OCI-LY1 (cell line): ENCODE measurements at regions not wholly inside any gene's neighbourhood (a gene's known extent, or its start where the extent isn't known, plus 50 kb on each side); places are given as distances from the start of the nearest gene placed in this dataset.

Experiments used
- H2AFZ ChIP-seq: fragments of 200-600 bp; sonication (generic), shearing (Covaris generic); 2 replicates; pipeline ENCODE4 v1.6.0; 2014; ENCODE audit warnings: antibody characterized with exemption, mild to moderate bottlenecking, low read length
- H3F3A ChIP-seq: fragments of 200-600 bp; sonication (generic), shearing (Covaris generic); 2 replicates; pipeline ENCODE4 v1.6.0; 2014; ENCODE audit warnings: mild to moderate bottlenecking, antibody characterized with exemption, low read length, moderate library complexity; ENCODE audit not compliant: insufficient read depth
- H3K27ac ChIP-seq: fragments of 200-600 bp; sonication (generic); 2 replicates; pipeline ENCODE4 v1.5.1; 2014; ENCODE audit warnings: low read length, mixed run types, mild to moderate bottlenecking, low read depth; ENCODE audit not compliant: poor library complexity, severe bottlenecking
- H3K27me3 ChIP-seq: fragments of 200-600 bp; sonication (generic); 2 replicates; pipeline ENCODE4 v1.6.0; 2014; ENCODE audit warnings: antibody characterized with exemption, mild to moderate bottlenecking, low read length, moderate library complexity; ENCODE audit not compliant: insufficient read depth
- H3K36me3 ChIP-seq: fragments of 200-600 bp; sonication (generic); 2 replicates; pipeline ENCODE4 v1.6.1; 2014; ENCODE audit warnings: mild to moderate bottlenecking, antibody characterized with exemption, low read length, moderate library complexity, mixed read lengths; ENCODE audit not compliant: insufficient read depth
- H3K4me1 ChIP-seq: fragments of 200-600 bp; sonication (generic); 2 replicates; pipeline ENCODE4 v1.5.1; 2014; ENCODE audit warnings: mild to moderate bottlenecking, low read length, moderate library complexity; ENCODE audit not compliant: insufficient read depth, severe bottlenecking
- H3K4me2 ChIP-seq: fragments of 200-600 bp; sonication (generic), shearing (Covaris generic); 2 replicates; pipeline ENCODE4 v1.6.1; 2014; ENCODE audit warnings: low read length
- H3K4me3 ChIP-seq: fragments of 200-600 bp; sonication (generic); 2 replicates; pipeline ENCODE4 v1.5.1; 2014; ENCODE audit warnings: low read length, low read depth, mild to moderate bottlenecking, mixed read lengths; ENCODE audit not compliant: poor library complexity, severe bottlenecking
- H3K79me2 ChIP-seq: fragments of 200-600 bp; shearing (Covaris generic); 2 replicates; pipeline ENCODE4 v1.6.1; 2016; ENCODE audit warnings: mixed run types, low read length, mixed read lengths; ENCODE audit not compliant: insufficient read depth
- H3K9ac ChIP-seq: fragments of 200-600 bp; sonication (generic), shearing (Covaris generic); 2 replicates; pipeline ENCODE4 v1.6.1; 2014; ENCODE audit warnings: mild to moderate bottlenecking, low read length, mixed read lengths
- H3K9me2 ChIP-seq: fragments of 200-600 bp; sonication (generic), shearing (Covaris generic); 2 replicates; pipeline ENCODE4 v1.6.1; 2014; ENCODE audit warnings: low read depth, mild to moderate bottlenecking, low read length, mixed read lengths
- H3K9me3 ChIP-seq: fragments of 200-600 bp; shearing (Covaris generic); 2 replicates; pipeline ENCODE4 v1.6.1; 2014; ENCODE audit warnings: low read length, mixed read lengths
- H4K20me1 ChIP-seq: fragments of 200-600 bp; sonication (generic), shearing (Covaris generic); 2 replicates; pipeline ENCODE4 v1.6.0; 2016; ENCODE audit warnings: mild to moderate bottlenecking, low read length; ENCODE audit not compliant: insufficient read depth
- CTCF ChIP-seq: fragments of 200-600 bp; sonication (generic), shearing (Covaris generic); IDR thresholded peaks from 2 replicates; pipeline ENCODE4 v1.5.1; 2017; ENCODE audit warnings: mild to moderate bottlenecking, antibody characterized with exemption, low read length, moderate library complexity, mixed read lengths
- EZH2 ChIP-seq: fragments of 200-600 bp; sonication (generic), shearing (Covaris generic); IDR thresholded peaks from 2 replicates; pipeline ENCODE4 v1.8.0; 2017; ENCODE audit warnings: borderline replicate concordance, mixed run types, mild to moderate bottlenecking, antibody characterized with exemption, low read length, moderate library complexity, mixed read lengths

GRCh38 chr1:60637651-60638050, 444.7 kb upstream of the NFIA start:
- Histone ChIP-seq H3K4me3 (no peak overlapping the region), H3K27me3 (no peaks in the 10 kb centered on the region), H3K79me2 (no peaks in the 10 kb centered on the region), H3K9ac (no peak overlapping the region), H3K9me2 (no peaks in the 10 kb centered on the region), H2AFZ (no peak overlapping the region), H3K9me3 (no peaks in the 10 kb centered on the region), H3K4me1 (no peaks in the 10 kb centered on the region), H3K27ac (no peak overlapping the region), H3K36me3 (no peaks in the 10 kb centered on the region), H4K20me1 (no peaks in the 10 kb centered on the region), H3K4me2 (no peak overlapping the region), H3F3A (no peaks in the 10 kb centered on the region)
- TF ChIP-seq EZH2 (no peak), CTCF (no peak)

DNA sequence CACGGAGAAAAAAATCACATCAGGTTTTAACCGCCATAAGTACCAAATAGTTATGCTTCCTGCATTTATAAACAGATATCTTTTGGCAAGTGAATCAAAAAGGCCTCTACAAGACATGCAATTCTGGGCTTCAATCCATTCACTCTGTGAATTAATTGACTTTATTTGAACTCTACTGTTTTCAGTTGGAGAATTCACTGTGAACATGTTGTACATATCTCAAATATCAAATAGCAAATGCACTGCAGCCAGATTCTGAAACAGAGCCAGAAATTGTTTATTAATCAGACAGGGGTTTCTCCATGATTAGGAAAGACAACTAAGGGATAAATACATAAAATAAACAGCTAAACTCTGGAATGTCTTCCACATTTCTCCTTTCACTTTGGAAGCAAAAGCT, 445.4 kb upstream of the NFIA start:
- Histone ChIP-seq H3K27ac (no peak overlapping the region), H3K4me2 (no peak overlapping the region), H3K27me3 (no peaks in the 10 kb centered on the region), H3K9me2 (no peaks in the 10 kb centered on the region), H2AFZ (no peak overlapping the region), H3K9ac (no peak overlapping the region), H3K9me3 (no peaks in the 10 kb centered on the region), H3K4me1 (no peaks in the 10 kb centered on the region), H3K36me3 (no peaks in the 10 kb centered on the region), H3K79me2 (no peaks in the 10 kb centered on the region), H3K4me3 (no peak overlapping the region), H3F3A (no peaks in the 10 kb centered on the region), H4K20me1 (no peaks in the 10 kb centered on the region)
- TF ChIP-seq CTCF (no peak), EZH2 (no peak)

GRCh38 chr1:60634106-60634505, 448.3 kb upstream of the NFIA start:
- no peaks in the 10 kb centered on the region for H3K36me3 ChIP-seq
- no peak overlapping the region for H3K9ac ChIP-seq
- H3K4me3 ChIP-seq, result no peak overlapping the region
- no peaks in the 10 kb centered on the region for H3K4me1 ChIP-seq
- H3F3A ChIP-seq, result no peaks in the 10 kb centered on the region
- H4K20me1 ChIP-seq, result no peaks in the 10 kb centered on the region
- no peak overlapping the region for H3K27ac ChIP-seq
- no peak overlapping the region for H2AFZ ChIP-seq
- no peaks in the 10 kb centered on the region for H3K9me3 ChIP-seq
- H3K9me2 ChIP-seq, result no peaks in the 10 kb centered on the region
- TF ChIP-seq EZH2 (no peak), CTCF (no peak)
- H3K79me2 ChIP-seq, result no peaks in the 10 kb centered on the region
- H3K4me2 ChIP-seq, result no peak overlapping the region
- H3K27me3 ChIP-seq, result no peaks in the 10 kb centered on the region
